Neural cell (in vitro differentiated cells): ENCODE measurements at regions not wholly inside any gene's neighbourhood (a gene's known extent, or its start where the extent isn't known, plus 50 kb on each side); places are given as distances from the start of the nearest gene placed in this dataset.

Source experiments
- H2AFZ ChIP-seq: fragments of 200-600, 300-800 bp; sonication (generic), shearing (Covaris generic); 2 replicates; pipeline ENCODE4 v1.6.0; 2014; ENCODE audit warnings: low read depth, mild to moderate bottlenecking, antibody characterized with exemption, low read length, moderate library complexity
- H3F3A ChIP-seq: fragments of 200-600 bp; shearing (Covaris generic); 2 replicates; pipeline ENCODE4 v1.6.1; 2016; ENCODE audit warnings: mild to moderate bottlenecking, moderate library complexity, mixed read lengths, antibody characterized with exemption, low read length; ENCODE audit not compliant: insufficient read depth, poor library complexity, severe bottlenecking
- H3K27ac ChIP-seq: fragments of 200-600, 300-800 bp; sonication (generic), shearing (Covaris generic); 2 replicates; pipeline ENCODE4 v1.5.1; 2014; ENCODE audit warnings: mild to moderate bottlenecking, low read length, moderate library complexity
- H3K27me3 ChIP-seq: fragments of 300-800, 200-600 bp; sonication (generic), shearing (Covaris generic); 2 replicates; pipeline ENCODE4 v1.6.0; 2014; ENCODE audit warnings: mild to moderate bottlenecking, low read depth, low read length, moderate library complexity; ENCODE audit not compliant: insufficient read depth
- H3K36me3 ChIP-seq: fragments of 300-800, 200-600 bp; sonication (generic), shearing (Covaris generic); 2 replicates; pipeline ENCODE4 v1.5.1; 2014; ENCODE audit warnings: mild to moderate bottlenecking, antibody characterized with exemption, low read length, moderate library complexity; ENCODE audit not compliant: insufficient read depth
- H3K4me2 ChIP-seq: fragments of 300-800, 200-600 bp; sonication (generic), shearing (Covaris generic); 2 replicates; pipeline ENCODE4 v1.6.0; 2014; ENCODE audit warnings: mild to moderate bottlenecking, low read length
- H3K4me3 ChIP-seq: fragments of 300-800, 200-600 bp; sonication (generic), shearing (Covaris generic); 2 replicates; pipeline ENCODE4 v1.5.1; 2014; ENCODE audit warnings: mild to moderate bottlenecking, low read length, moderate library complexity
- H3K79me2 ChIP-seq: fragments of 200-600 bp; shearing (Covaris generic); replicated peaks from 2 replicates; pipeline ENCODE4 v1.6.0; 2014; ENCODE audit warnings: mild to moderate bottlenecking, low read length, moderate library complexity; ENCODE audit not compliant: insufficient read depth
- H3K9ac ChIP-seq: fragments of 300-800, 200-600 bp; sonication (generic), shearing (Covaris generic); 2 replicates; pipeline ENCODE4 v1.6.1; 2016; ENCODE audit warnings: mild to moderate bottlenecking, low read length, mixed read lengths
- H3K9me2 ChIP-seq: fragments of 200-600 bp; shearing (Covaris generic); 2 replicates; pipeline ENCODE4 v1.6.1; 2016; ENCODE audit warnings: mild to moderate bottlenecking, low read length, mixed read lengths; ENCODE audit not compliant: insufficient read depth
- H3K9me3 ChIP-seq: fragments of 200-600, 300-800 bp; sonication (generic), shearing (Covaris generic); 2 replicates; pipeline ENCODE4 v1.6.1; 2016; ENCODE audit warnings: mild to moderate bottlenecking, mixed run types, low read length, moderate library complexity, mixed read lengths
- H4K20me1 ChIP-seq: fragments of 200-600 bp; shearing (Covaris generic); 2 replicates; pipeline ENCODE4 v1.6.1; 2016; ENCODE audit warnings: mild to moderate bottlenecking, mixed run types; ENCODE audit not compliant: insufficient read depth
- CTCF ChIP-seq: fragments of 450-650 bp; IDR thresholded peaks from 2 replicates; pipeline ENCODE4 v1.5.1; 2014; ENCODE audit warnings: antibody characterized with exemption, mild to moderate bottlenecking, moderate library complexity; ENCODE audit not compliant: poor library complexity, severe bottlenecking
- EP300 ChIP-seq: fragments of 450-650 bp; conservative IDR thresholded peaks from 2 replicates; pipeline ENCODE4 v1.6.1; 2014; ENCODE audit warnings: antibody characterized with exemption, mild to moderate bottlenecking, moderate library complexity; ENCODE audit not compliant: poor library complexity, severe bottlenecking
- EZH2 ChIP-seq: fragments of 200-600, 300-800 bp; shearing (Covaris generic), sonication (generic); IDR thresholded peaks from 2 replicates; pipeline ENCODE4 v1.6.1; 2014; ENCODE audit warnings: antibody characterized with exemption, low read length, borderline replicate concordance, mild to moderate bottlenecking; ENCODE audit not compliant: insufficient read depth, poor library complexity, severe bottlenecking
- MXI1 ChIP-seq: fragments of 450-650 bp; conservative IDR thresholded peaks from 2 replicates; pipeline ENCODE4 v1.6.1; 2014; ENCODE audit warnings: antibody characterized with exemption, mild to moderate bottlenecking; ENCODE audit not compliant: poor library complexity, severe bottlenecking
- POLR2AphosphoS5 ChIP-seq: IDR thresholded peaks from 2 replicates; pipeline ENCODE4 v1.6.1; 2012
- RAD21 ChIP-seq: fragments of 450-650 bp; conservative IDR thresholded peaks from 2 replicates; pipeline ENCODE4 v1.6.1; 2014; ENCODE audit warnings: antibody characterized with exemption, mild to moderate bottlenecking, moderate library complexity
- REST ChIP-seq: IDR thresholded peaks from 2 replicates; pipeline ENCODE4 v1.6.1; 2012; ENCODE audit warnings: borderline replicate concordance
- SMC3 ChIP-seq: fragments of 450-650 bp; conservative IDR thresholded peaks from 2 replicates; pipeline ENCODE4 v1.6.1; 2014; ENCODE audit warnings: antibody characterized with exemption, mild to moderate bottlenecking, moderate library complexity; ENCODE audit not compliant: poor library complexity
- TAF1 ChIP-seq: IDR thresholded peaks from 2 replicates; pipeline ENCODE4 v1.6.1; 2012; ENCODE audit warnings: low read depth

GRCh38 chr12:30420561-30420960 is 275.1 kb downstream of the IPO8 start:
- H3K27ac ChIP-seq: no peak overlapping the region
- H2AFZ ChIP-seq: no peak overlapping the region
- H3K9me2 ChIP-seq: no peaks in the 10 kb centered on the region
- H3K9ac ChIP-seq: no peak overlapping the region
- no peaks in the 10 kb centered on the region for H4K20me1 ChIP-seq
- H3K79me2 ChIP-seq: no peaks in the 10 kb centered on the region
- H3K27me3 ChIP-seq: no peaks in the 10 kb centered on the region
- no peaks in the 10 kb centered on the region for H3F3A ChIP-seq
- H3K36me3 ChIP-seq: no peaks in the 10 kb centered on the region
- TF ChIP-seq MXI1 (no peak), TAF1 (no peak), RAD21 (no peak), CTCF (no peak), POLR2AphosphoS5 (no peak), EP300 (no peak), SMC3 (no peak), REST (no peak), EZH2 (no peak)
- no peak overlapping the region for H3K4me2 ChIP-seq
- H3K4me3 ChIP-seq: no peak overlapping the region
- no peaks in the 10 kb centered on the region for H3K9me3 ChIP-seq

- H3K4me2 ChIP-seq: no peak overlapping the region
- H3K9ac ChIP-seq: no peak overlapping the region
- no peak overlapping the region for H3K27ac ChIP-seq
Measured at GRCh38 chr12:30417697-30418231, 277.9 kb downstream of the IPO8 start.

More at GRCh38 chr12:30417697-30418231, 277.9 kb downstream of the IPO8 start:
- TF ChIP-seq POLR2AphosphoS5 (no peak), RAD21 (no peak), SMC3 (no peak), MXI1 (no peak), CTCF (no peak), EZH2 (no peak), REST (no peak), TAF1 (no peak)
- no peaks in the 10 kb centered on the region for H3K27me3 ChIP-seq
- no peaks in the 10 kb centered on the region for H4K20me1 ChIP-seq
- no peaks in the 10 kb centered on the region for H3K36me3 ChIP-seq
- no peaks in the 10 kb centered on the region for H3K79me2 ChIP-seq
- H3K4me3 ChIP-seq: no peak overlapping the region
- H3K9me3 ChIP-seq: no peaks in the 10 kb centered on the region
- no peak overlapping the region for H2AFZ ChIP-seq
- H3F3A ChIP-seq: no peaks in the 10 kb centered on the region
- H3K9me2 ChIP-seq: no peaks in the 10 kb centered on the region
